ENCODE measurements at regions not wholly inside any gene's neighbourhood (a gene's known extent, or its start where the extent isn't known, plus 50 kb on each side); places are given as distances from the start of the nearest gene placed in this dataset.

- TF ChIP-seq POLR2A (IDR thresholded peaks at IDR 0.05) = no peak
- TF ChIP-seq CTCF (IDR thresholded peaks at IDR 0.05) = no peak
These were observed 303.5 kb upstream of the CHAC2 start for GRCh38 chr2:53463806-53464726.

Data from Peyer's patch (tissue), 4 donors.